ENCODE measurements at regions not wholly inside any gene's neighbourhood (a gene's known extent, or its start where the extent isn't known, plus 50 kb on each side); places are given as distances from the start of the nearest gene placed in this dataset.

- DNase-seq (ENCODE audit: low read depth) (no peak), FAIRE-seq (peak; percentile 58)
- H3K27me3 ChIP-seq (ENCODE audit: control insufficient read depth, insufficient read depth, low read length), result no peaks in the 10 kb centered on the region
- H3K36me3 ChIP-seq (ENCODE audit: control insufficient read depth, insufficient read depth, low read length), result no peaks in the 10 kb centered on the region
- H3K4me3 ChIP-seq (ENCODE audit: low read depth, low read length), result no peak overlapping the region
- no peak for TF ChIP-seq CTCF (IDR thresholded peaks at IDR 0.05; ENCODE audit: insufficient read depth, low read length, severe bottlenecking)
Measured at GRCh38 chr9:82789155-82789824, 273.7 kb downstream of the RASEF start.

GRCh38 chr9:82790875-82791274 lies 272.1 kb downstream of the RASEF start:
- no peak for DNase-seq (ENCODE audit: low read depth)
- FAIRE-seq, result no peak
- no peak for TF ChIP-seq CTCF (IDR thresholded peaks at IDR 0.05; ENCODE audit: insufficient read depth, low read length, severe bottlenecking)
- H3K27me3 ChIP-seq (ENCODE audit: control insufficient read depth, insufficient read depth, low read length), result no peaks in the 10 kb centered on the region
- H3K4me3 ChIP-seq (ENCODE audit: low read depth, low read length), result no peak overlapping the region
- no peaks in the 10 kb centered on the region for H3K36me3 ChIP-seq (ENCODE audit: control insufficient read depth, insufficient read depth, low read length)

GRCh38 chr9:82791692-82792091 lies 271.2 kb downstream of the RASEF start:
- FAIRE-seq (no peak), DNase-seq (ENCODE audit: low read depth) (no peak)
- no peaks in the 10 kb centered on the region for H3K27me3 ChIP-seq (ENCODE audit: control insufficient read depth, insufficient read depth, low read length)
- H3K4me3 ChIP-seq (ENCODE audit: low read depth, low read length), result no peak overlapping the region
- TF ChIP-seq CTCF (IDR thresholded peaks at IDR 0.05; ENCODE audit: insufficient read depth, low read length, severe bottlenecking), result no peak
- no peaks in the 10 kb centered on the region for H3K36me3 ChIP-seq (ENCODE audit: control insufficient read depth, insufficient read depth, low read length)

GRCh38 chr9:82797534-82797933 lies 265.4 kb downstream of the RASEF start:
- Histone ChIP-seq H3K4me3 (ENCODE audit: low read depth, low read length) (no peak overlapping the region), H3K27me3 (ENCODE audit: control insufficient read depth, insufficient read depth, low read length) (no peaks in the 10 kb centered on the region), H3K36me3 (ENCODE audit: control insufficient read depth, insufficient read depth, low read length) (no peaks in the 10 kb centered on the region)
- DNase-seq (ENCODE audit: low read depth), result no peak
- TF ChIP-seq CTCF (IDR thresholded peaks at IDR 0.05; ENCODE audit: insufficient read depth, low read length, severe bottlenecking), result no peak
- FAIRE-seq, result no peak

GRCh38 chr9:82799286-82799685 lies 263.7 kb downstream of the RASEF start:
- Histone ChIP-seq H3K36me3 (ENCODE audit: control insufficient read depth, insufficient read depth, low read length) (no peaks in the 10 kb centered on the region), H3K27me3 (ENCODE audit: control insufficient read depth, insufficient read depth, low read length) (no peaks in the 10 kb centered on the region), H3K4me3 (ENCODE audit: low read depth, low read length) (no peak overlapping the region)
- DNase-seq (ENCODE audit: low read depth) (no peak), FAIRE-seq (no peak)
- TF ChIP-seq CTCF (IDR thresholded peaks at IDR 0.05; ENCODE audit: insufficient read depth, low read length, severe bottlenecking), result no peak

GRCh38 chr9:82805027-82805426 lies 257.9 kb downstream of the RASEF start:
- Histone ChIP-seq H3K4me3 (ENCODE audit: low read depth, low read length) (no peak overlapping the region), H3K36me3 (ENCODE audit: control insufficient read depth, insufficient read depth, low read length) (no peaks in the 10 kb centered on the region), H3K27me3 (ENCODE audit: control insufficient read depth, insufficient read depth, low read length) (no peaks in the 10 kb centered on the region)
- no peak for DNase-seq (ENCODE audit: low read depth)
- FAIRE-seq, result no peak
- no peak for TF ChIP-seq CTCF (IDR thresholded peaks at IDR 0.05; ENCODE audit: insufficient read depth, low read length, severe bottlenecking)

Measured in bronchial epithelial cell (primary cell).